ENCODE measurements at regions not wholly inside any gene's neighbourhood (a gene's known extent, or its start where the extent isn't known, plus 50 kb on each side); places are given as distances from the start of the nearest gene placed in this dataset.

- TF ChIP-seq CTCF (IDR thresholded peaks at IDR 0.05) (no peak), EP300 (IDR thresholded peaks at IDR 0.05) (peak; percentile 67 to 78), POLR2A (IDR thresholded peaks at IDR 0.05) (no peak)
Observed at GRCh38 chrX:148365233-148365632, 135.2 kb upstream of the AFF2 start.
